HL-60 (cell line): ENCODE measurements at regions not wholly inside any gene's neighbourhood (a gene's known extent, or its start where the extent isn't known, plus 50 kb on each side); places are given as distances from the start of the nearest gene placed in this dataset.

Experiments used
- CTCF ChIP-seq: IDR thresholded peaks from one replicate; pipeline ENCODE4 v1.5.1; 2011; ENCODE audit warnings: low read length, control low read depth, inconsistent platforms; ENCODE audit not compliant: insufficient read depth
- GABPA ChIP-seq: IDR thresholded peaks from 2 replicates; pipeline ENCODE4 v1.6.1; 2012; ENCODE audit warnings: low read depth
- REST ChIP-seq: IDR thresholded peaks from 2 replicates; pipeline ENCODE4 v1.6.1; 2012; ENCODE audit warnings: low read depth; ENCODE audit not compliant: insufficient replicate concordance

- TF ChIP-seq CTCF: no peak
- TF ChIP-seq REST: no peak
- no peak for TF ChIP-seq GABPA
Observed at GRCh38 chr3:177883091-177883490, 653.1 kb upstream of the KCNMB2 start.
